ENCODE measurements at regions not wholly inside any gene's neighbourhood (a gene's known extent, or its start where the extent isn't known, plus 50 kb on each side); places are given as distances from the start of the nearest gene placed in this dataset.

DNA sequence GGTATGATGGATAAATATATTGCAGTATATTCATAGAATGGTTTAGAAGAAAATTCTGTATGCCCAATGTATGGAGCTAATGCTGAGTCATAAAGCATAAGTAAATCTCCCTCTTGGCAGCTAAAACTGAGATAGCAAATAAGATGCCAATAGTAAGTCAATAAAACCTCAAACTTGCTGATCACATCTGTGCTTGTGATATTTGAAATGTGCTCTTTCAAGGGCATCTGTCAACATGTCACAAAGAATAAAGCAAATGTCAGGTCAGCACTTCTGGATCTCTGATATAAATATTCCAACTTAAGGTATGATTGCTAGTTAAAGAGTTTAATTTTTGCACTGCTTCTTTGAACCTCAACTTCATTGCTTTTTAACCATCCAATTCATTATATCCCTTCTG lies 262.3 kb upstream of the EMCN start:
- TF ChIP-seq, protein P1, sequence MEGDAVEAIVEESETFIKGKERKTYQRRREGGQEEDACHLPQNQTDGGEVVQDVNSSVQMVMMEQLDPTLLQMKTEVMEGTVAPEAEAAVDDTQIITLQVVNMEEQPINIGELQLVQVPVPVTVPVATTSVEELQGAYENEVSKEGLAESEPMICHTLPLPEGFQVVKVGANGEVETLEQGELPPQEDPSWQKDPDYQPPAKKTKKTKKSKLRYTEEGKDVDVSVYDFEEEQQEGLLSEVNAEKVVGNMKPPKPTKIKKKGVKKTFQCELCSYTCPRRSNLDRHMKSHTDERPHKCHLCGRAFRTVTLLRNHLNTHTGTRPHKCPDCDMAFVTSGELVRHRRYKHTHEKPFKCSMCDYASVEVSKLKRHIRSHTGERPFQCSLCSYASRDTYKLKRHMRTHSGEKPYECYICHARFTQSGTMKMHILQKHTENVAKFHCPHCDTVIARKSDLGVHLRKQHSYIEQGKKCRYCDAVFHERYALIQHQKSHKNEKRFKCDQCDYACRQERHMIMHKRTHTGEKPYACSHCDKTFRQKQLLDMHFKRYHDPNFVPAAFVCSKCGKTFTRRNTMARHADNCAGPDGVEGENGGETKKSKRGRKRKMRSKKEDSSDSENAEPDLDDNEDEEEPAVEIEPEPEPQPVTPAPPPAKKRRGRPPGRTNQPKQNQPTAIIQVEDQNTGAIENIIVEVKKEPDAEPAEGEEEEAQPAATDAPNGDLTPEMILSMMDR (IDR thresholded peaks at IDR 0.05), result no peak
- TF ChIP-seq POLR2A (IDR thresholded peaks at IDR 0.05; ENCODE audit: low read depth), result no peak

All from esophagus muscularis mucosa (tissue), 3 donors.